ENCODE measurements at regions not wholly inside any gene's neighbourhood (a gene's known extent, or its start where the extent isn't known, plus 50 kb on each side); places are given as distances from the start of the nearest gene placed in this dataset.

DNA sequence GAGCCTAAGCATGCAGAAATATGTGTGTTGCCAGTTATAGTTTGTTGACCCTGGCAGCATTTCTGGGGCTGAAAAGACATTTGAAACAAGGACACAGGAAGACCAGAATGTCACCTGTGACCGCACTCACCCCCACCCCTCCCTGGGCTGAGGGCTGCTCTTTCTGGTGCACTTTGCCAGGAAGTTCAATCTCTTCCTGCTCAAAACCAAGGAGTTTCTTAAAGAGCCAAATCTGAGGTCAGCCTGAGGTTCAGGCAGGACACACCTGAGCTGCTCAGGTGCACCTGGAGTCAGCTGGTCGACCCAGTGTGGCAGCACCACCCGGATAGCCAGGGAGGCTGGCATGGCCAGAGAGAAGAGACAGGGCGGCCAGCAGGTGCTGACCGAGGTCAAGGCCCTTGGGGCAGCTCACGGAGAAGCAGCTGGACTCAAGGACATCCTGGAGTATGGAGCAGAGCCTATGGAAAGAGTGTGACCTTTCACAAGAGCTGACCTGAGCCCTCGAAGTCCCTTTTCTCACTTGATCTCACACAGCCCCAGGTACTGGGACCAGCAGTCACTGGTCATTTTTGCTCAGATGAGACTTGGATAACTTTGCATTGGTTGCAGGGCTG, 376.9 kb upstream of the IRX4 start:
- no peaks in the 10 kb centered on the region; the same call in 1 of the 2 replicates for H3K27me3 ChIP-seq (ENCODE audit: low read length)
- TF ChIP-seq EZH2phosphoT487 (IDR thresholded peaks at IDR 0.05; ENCODE audit: borderline replicate concordance, low read length) (no peak), EZH2 (IDR thresholded peaks at IDR 0.05; ENCODE audit: low read length, unreplicated experiment) (no peak)
- TF ChIP-seq, protein P1, sequence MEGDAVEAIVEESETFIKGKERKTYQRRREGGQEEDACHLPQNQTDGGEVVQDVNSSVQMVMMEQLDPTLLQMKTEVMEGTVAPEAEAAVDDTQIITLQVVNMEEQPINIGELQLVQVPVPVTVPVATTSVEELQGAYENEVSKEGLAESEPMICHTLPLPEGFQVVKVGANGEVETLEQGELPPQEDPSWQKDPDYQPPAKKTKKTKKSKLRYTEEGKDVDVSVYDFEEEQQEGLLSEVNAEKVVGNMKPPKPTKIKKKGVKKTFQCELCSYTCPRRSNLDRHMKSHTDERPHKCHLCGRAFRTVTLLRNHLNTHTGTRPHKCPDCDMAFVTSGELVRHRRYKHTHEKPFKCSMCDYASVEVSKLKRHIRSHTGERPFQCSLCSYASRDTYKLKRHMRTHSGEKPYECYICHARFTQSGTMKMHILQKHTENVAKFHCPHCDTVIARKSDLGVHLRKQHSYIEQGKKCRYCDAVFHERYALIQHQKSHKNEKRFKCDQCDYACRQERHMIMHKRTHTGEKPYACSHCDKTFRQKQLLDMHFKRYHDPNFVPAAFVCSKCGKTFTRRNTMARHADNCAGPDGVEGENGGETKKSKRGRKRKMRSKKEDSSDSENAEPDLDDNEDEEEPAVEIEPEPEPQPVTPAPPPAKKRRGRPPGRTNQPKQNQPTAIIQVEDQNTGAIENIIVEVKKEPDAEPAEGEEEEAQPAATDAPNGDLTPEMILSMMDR (conservative IDR thresholded peaks at IDR 0.05; ENCODE audit: low read depth, low read length): no peak
- H3K4me2 ChIP-seq (ENCODE audit: low read length): no peak overlapping the region
- intact Hi-C loops (cut with micrococcal nuclease): no loop called here
- ChIA-PET POLR2A (ENCODE audit: unreplicated experiment) (no interaction called here), CTCF (no interaction called here)
- ATAC-seq (no peak), DNase-seq (no peak)
- no peak overlapping the region for H3K4me3 ChIP-seq (ENCODE audit: low read length)
- no peak overlapping the region for H2AFZ ChIP-seq (ENCODE audit: low read length)
- H3K27ac ChIP-seq (ENCODE audit: low read length): no peak overlapping the region
- no peaks in the 10 kb centered on the region for H3K9me2 ChIP-seq (replicated peaks; ENCODE audit: low read length)
- H3K79me2 ChIP-seq (ENCODE audit: low read length): no peaks in the 10 kb centered on the region
- H3K4me1 ChIP-seq (ENCODE audit: insufficient read depth, low read length): no peaks in the 10 kb centered on the region
- no peaks in the 10 kb centered on the region for H3K36me3 ChIP-seq (ENCODE audit: low read depth, low read length)
- no TSS peak for BruUV-seq (replicated peaks)
- no peaks in the 10 kb centered on the region for H3F3A ChIP-seq (ENCODE audit: low read length, unreplicated experiment)
- no peaks in the 10 kb centered on the region for H4K20me1 ChIP-seq (ENCODE audit: low read length)
- no peak overlapping the region for H3K9ac ChIP-seq (ENCODE audit: low read length)
- no peaks in the 10 kb centered on the region for H3K9me3 ChIP-seq (ENCODE audit: low read length)

DNA sequence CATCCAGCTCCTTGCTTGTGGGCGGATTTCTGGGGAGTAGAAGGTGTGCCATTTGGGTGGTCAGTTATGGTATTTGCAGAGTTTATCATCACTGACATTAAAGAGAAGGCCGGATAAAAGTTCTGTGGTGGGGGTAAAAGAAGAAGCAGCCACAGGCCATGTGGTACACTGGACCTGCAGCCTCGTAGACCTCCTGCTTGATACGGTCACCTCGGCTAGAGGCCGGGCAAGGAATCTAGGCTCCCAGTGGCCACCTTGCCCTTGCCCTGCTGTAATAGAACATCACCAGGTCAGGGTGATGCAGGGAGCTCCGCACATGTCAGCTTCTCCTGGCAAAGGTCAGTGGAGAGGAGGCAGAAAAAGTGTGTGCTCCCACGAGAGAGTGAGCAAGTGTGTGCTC, 376.1 kb upstream of the IRX4 start:
- TF ChIP-seq EZH2 (IDR thresholded peaks at IDR 0.05; ENCODE audit: low read length, unreplicated experiment): no peak
- TF ChIP-seq, protein P1 (conservative IDR thresholded peaks at IDR 0.05; ENCODE audit: low read depth, low read length): no peak
- no peak for TF ChIP-seq EZH2phosphoT487 (IDR thresholded peaks at IDR 0.05; ENCODE audit: borderline replicate concordance, low read length)
- DNase-seq (no peak), ATAC-seq (no peak)
- ChIA-PET POLR2A (ENCODE audit: unreplicated experiment) (no interaction called here), CTCF (no interaction called here)
- H3K79me2 ChIP-seq (ENCODE audit: low read length): no peaks in the 10 kb centered on the region
- H3K27ac ChIP-seq (ENCODE audit: low read length): no peak overlapping the region
- no peaks in the 10 kb centered on the region for H3K4me1 ChIP-seq (ENCODE audit: insufficient read depth, low read length)
- H3K9ac ChIP-seq (ENCODE audit: low read length): no peak overlapping the region
- no peaks in the 10 kb centered on the region; the same call in 1 of the 2 replicates for H3K27me3 ChIP-seq (ENCODE audit: low read length)
- no TSS peak for BruUV-seq (replicated peaks)
- no peak overlapping the region for H3K4me2 ChIP-seq (ENCODE audit: low read length)
- H3K4me3 ChIP-seq (ENCODE audit: low read length): no peak overlapping the region
- H3K36me3 ChIP-seq (ENCODE audit: low read depth, low read length): no peaks in the 10 kb centered on the region
- no peaks in the 10 kb centered on the region for H3F3A ChIP-seq (ENCODE audit: low read length, unreplicated experiment)
- no peaks in the 10 kb centered on the region for H4K20me1 ChIP-seq (ENCODE audit: low read length)
- no peaks in the 10 kb centered on the region for H3K9me2 ChIP-seq (replicated peaks; ENCODE audit: low read length)
- intact Hi-C loops (cut with micrococcal nuclease): no loop called here
- no peak overlapping the region for H2AFZ ChIP-seq (ENCODE audit: low read length)
- H3K9me3 ChIP-seq (ENCODE audit: low read length): no peaks in the 10 kb centered on the region

DNA sequence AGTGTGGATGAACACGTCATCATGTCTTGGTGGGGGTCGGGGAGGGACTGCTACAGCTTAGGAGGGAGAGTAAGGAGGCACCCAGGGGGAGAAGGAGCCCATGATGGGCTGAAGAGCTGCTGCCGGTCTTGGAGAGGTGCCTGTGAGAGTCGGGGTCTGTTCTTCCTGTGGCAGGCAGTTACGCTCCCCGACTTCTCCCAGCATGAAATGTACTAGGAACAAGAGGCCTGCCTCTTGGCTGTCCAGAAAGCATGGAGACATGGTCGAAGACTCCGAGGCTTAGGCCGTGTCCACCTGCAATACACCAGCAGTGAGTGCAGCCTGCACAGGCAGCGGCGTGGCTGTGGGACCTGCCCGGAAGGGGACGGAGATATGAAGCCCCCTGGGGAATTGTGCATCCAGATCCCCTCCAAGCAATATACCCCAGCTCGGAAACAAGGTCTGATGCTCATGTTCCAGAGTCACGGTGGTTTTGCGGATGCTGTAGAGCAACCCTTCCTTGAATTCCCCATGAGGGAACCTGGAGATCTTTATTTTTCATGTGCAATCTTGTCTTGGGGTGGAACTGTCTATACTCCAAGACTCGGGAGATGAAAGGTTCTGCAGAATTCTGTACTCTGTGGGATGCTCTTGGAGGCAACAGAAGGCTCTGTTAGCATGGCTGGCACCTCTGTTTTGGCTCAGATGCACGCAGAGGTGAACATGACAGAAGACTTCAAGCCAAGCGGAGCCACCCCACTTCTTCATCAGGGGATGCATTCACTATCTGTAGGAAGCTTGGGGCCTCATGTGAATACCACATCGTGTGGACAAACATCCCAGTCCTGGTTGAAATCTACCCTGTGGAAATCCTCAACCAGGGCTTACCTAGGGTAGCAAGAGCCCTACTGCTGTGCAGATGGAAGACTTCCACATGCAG, 374.9 kb upstream of the IRX4 start:
- Histone ChIP-seq H3K4me1 (ENCODE audit: insufficient read depth, low read length) (no peaks in the 10 kb centered on the region), H3K79me2 (ENCODE audit: low read length) (no peaks in the 10 kb centered on the region), H3K9ac (ENCODE audit: low read length) (no peak overlapping the region), H3K27me3 (ENCODE audit: low read length) (peaks cover 12% of the 10 kb centered on the region), H3K9me3 (ENCODE audit: low read length) (no peaks in the 10 kb centered on the region), H3K9me2 (replicated peaks; ENCODE audit: low read length) (no peaks in the 10 kb centered on the region), H3K4me2 (ENCODE audit: low read length) (no peak overlapping the region), H4K20me1 (ENCODE audit: low read length) (no peaks in the 10 kb centered on the region), H3K27ac (ENCODE audit: low read length) (no peak overlapping the region), H2AFZ (ENCODE audit: low read length) (no peak overlapping the region), H3K36me3 (ENCODE audit: low read depth, low read length) (no peaks in the 10 kb centered on the region), H3F3A (ENCODE audit: low read length, unreplicated experiment) (no peaks in the 10 kb centered on the region), H3K4me3 (ENCODE audit: low read length) (no peak overlapping the region)
- no TSS peak for BruUV-seq (replicated peaks)
- intact Hi-C loops (cut with micrococcal nuclease): no loop called here
- CTCF ChIA-PET: no interaction called here
- no peak for ATAC-seq
- POLR2A ChIA-PET (ENCODE audit: unreplicated experiment): no interaction called here
- DNase-seq: no peak
- TF ChIP-seq, protein P1 (conservative IDR thresholded peaks at IDR 0.05; ENCODE audit: low read depth, low read length): no peak
- TF ChIP-seq EZH2 (IDR thresholded peaks at IDR 0.05; ENCODE audit: low read length, unreplicated experiment) (no peak), EZH2phosphoT487 (IDR thresholded peaks at IDR 0.05; ENCODE audit: borderline replicate concordance, low read length) (no peak)
